ENCODE measurements at regions not wholly inside any gene's neighbourhood (a gene's known extent, or its start where the extent isn't known, plus 50 kb on each side); places are given as distances from the start of the nearest gene placed in this dataset.

GRCh38 chr17:14873996-14874395 lies 391.1 kb downstream of the PMP22 start:
- Histone ChIP-seq H3F3A (ENCODE audit: insufficient read depth, low read length, poor library complexity, severe bottlenecking) (no peaks in the 10 kb centered on the region), H3K36me3 (ENCODE audit: insufficient read depth, low read length) (no peaks in the 10 kb centered on the region), H3K27me3 (ENCODE audit: insufficient read depth, low read depth, low read length) (no peaks in the 10 kb centered on the region), H2AFZ (ENCODE audit: low read depth, low read length) (no peak overlapping the region), H3K79me2 (replicated peaks; ENCODE audit: insufficient read depth, low read length) (no peaks in the 10 kb centered on the region), H3K4me3 (ENCODE audit: low read length) (no peak overlapping the region), H3K9me3 (ENCODE audit: low read length) (no peaks in the 10 kb centered on the region), H3K9ac (ENCODE audit: low read length) (no peak overlapping the region), H4K20me1 (ENCODE audit: insufficient read depth) (no peaks in the 10 kb centered on the region), H3K9me2 (ENCODE audit: insufficient read depth, low read length) (no peaks in the 10 kb centered on the region), H3K27ac (ENCODE audit: low read length) (no peak overlapping the region), H3K4me2 (ENCODE audit: low read length) (no peak overlapping the region)
- no peak for TF ChIP-seq CTCF (IDR thresholded peaks at IDR 0.05; ENCODE audit: poor library complexity, severe bottlenecking)
- TF ChIP-seq SMC3 (conservative IDR thresholded peaks at IDR 0.05; ENCODE audit: poor library complexity), result no peak
- TF ChIP-seq EZH2 (IDR thresholded peaks at IDR 0.05; ENCODE audit: borderline replicate concordance, insufficient read depth, low read length, poor library complexity, severe bottlenecking), result no peak
- no peak for TF ChIP-seq POLR2AphosphoS5 (IDR thresholded peaks at IDR 0.05)
- no peak for TF ChIP-seq MXI1 (conservative IDR thresholded peaks at IDR 0.05; ENCODE audit: poor library complexity, severe bottlenecking)
- TF ChIP-seq REST (IDR thresholded peaks at IDR 0.05; ENCODE audit: borderline replicate concordance), result no peak
- TF ChIP-seq TAF1 (IDR thresholded peaks at IDR 0.05; ENCODE audit: low read depth), result no peak
- no peak for TF ChIP-seq RAD21 (conservative IDR thresholded peaks at IDR 0.05)
- no peak for TF ChIP-seq EP300 (conservative IDR thresholded peaks at IDR 0.05; ENCODE audit: poor library complexity, severe bottlenecking)

DNA sequence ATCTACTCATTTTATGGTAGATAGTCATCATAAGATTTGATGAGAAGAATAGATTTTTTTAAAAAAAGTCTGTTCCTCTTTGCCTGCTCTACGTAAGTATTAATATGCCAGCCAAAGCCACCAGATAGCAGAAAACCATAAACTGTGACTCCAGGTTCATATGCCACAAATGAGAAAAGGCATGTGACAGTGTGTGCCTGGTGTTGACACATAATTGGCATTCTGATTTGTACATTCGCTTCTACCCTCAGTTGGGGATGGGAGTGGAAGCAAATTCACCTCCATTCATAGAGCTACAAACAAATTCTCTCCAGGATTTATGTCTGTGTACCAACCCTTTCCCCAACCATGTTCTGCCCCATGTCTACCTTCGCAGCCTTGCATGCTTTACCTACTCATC lies 391.6 kb downstream of the PMP22 start:
- no peaks in the 10 kb centered on the region for H3K27me3 ChIP-seq (ENCODE audit: insufficient read depth, low read depth, low read length)

More for the DNA sequence above, 391.6 kb downstream of the PMP22 start:
- Histone ChIP-seq H4K20me1 (ENCODE audit: insufficient read depth) (no peaks in the 10 kb centered on the region), H2AFZ (ENCODE audit: low read depth, low read length) (no peak overlapping the region), H3K27ac (ENCODE audit: low read length) (no peak overlapping the region), H3K4me3 (ENCODE audit: low read length) (no peak overlapping the region), H3K4me2 (ENCODE audit: low read length) (no peak overlapping the region), H3K9me3 (ENCODE audit: low read length) (no peaks in the 10 kb centered on the region), H3K9ac (ENCODE audit: low read length) (no peak overlapping the region), H3K36me3 (ENCODE audit: insufficient read depth, low read length) (no peaks in the 10 kb centered on the region), H3F3A (ENCODE audit: insufficient read depth, low read length, poor library complexity, severe bottlenecking) (no peaks in the 10 kb centered on the region), H3K79me2 (replicated peaks; ENCODE audit: insufficient read depth, low read length) (no peaks in the 10 kb centered on the region), H3K9me2 (ENCODE audit: insufficient read depth, low read length) (no peaks in the 10 kb centered on the region)
- no peak for TF ChIP-seq MXI1 (conservative IDR thresholded peaks at IDR 0.05; ENCODE audit: poor library complexity, severe bottlenecking)
- no peak for TF ChIP-seq EZH2 (IDR thresholded peaks at IDR 0.05; ENCODE audit: borderline replicate concordance, insufficient read depth, low read length, poor library complexity, severe bottlenecking)
- no peak for TF ChIP-seq REST (IDR thresholded peaks at IDR 0.05; ENCODE audit: borderline replicate concordance)
- no peak for TF ChIP-seq CTCF (IDR thresholded peaks at IDR 0.05; ENCODE audit: poor library complexity, severe bottlenecking)
- no peak for TF ChIP-seq TAF1 (IDR thresholded peaks at IDR 0.05; ENCODE audit: low read depth)
- TF ChIP-seq POLR2AphosphoS5 (IDR thresholded peaks at IDR 0.05), result no peak
- no peak for TF ChIP-seq SMC3 (conservative IDR thresholded peaks at IDR 0.05; ENCODE audit: poor library complexity)
- TF ChIP-seq EP300 (conservative IDR thresholded peaks at IDR 0.05; ENCODE audit: poor library complexity, severe bottlenecking), result no peak
- TF ChIP-seq RAD21 (conservative IDR thresholded peaks at IDR 0.05), result no peak

All from neural cell (in vitro differentiated cells).